H9 (cell line): ENCODE measurements at regions not wholly inside any gene's neighbourhood (a gene's known extent, or its start where the extent isn't known, plus 50 kb on each side); places are given as distances from the start of the nearest gene placed in this dataset.

Source experiments
- DNase-seq: peaks from one replicate; pipeline ENCODE4 v3.0.0-alpha.2; 2017
- H2AFZ ChIP-seq: one replicate; pipeline ENCODE4 v1.6.1; 2013; ENCODE audit warnings: mild to moderate bottlenecking, low read length, control low read depth, moderate library complexity
- H2AK5ac ChIP-seq: 2 replicates; pipeline ENCODE4 v1.6.1; 2013; ENCODE audit warnings: low read length, control low read depth, mixed read lengths; ENCODE audit not compliant: insufficient read length
- H2BK120ac ChIP-seq: one replicate; pipeline ENCODE4 v1.6.1; 2013; ENCODE audit warnings: low read depth, mild to moderate bottlenecking, low read length, control low read depth, inconsistent platforms; ENCODE audit not compliant: poor library complexity, severe bottlenecking
- H2BK12ac ChIP-seq: 2 replicates; pipeline ENCODE4 v1.6.1; 2013; ENCODE audit warnings: low read length, control low read depth, mixed read lengths, low read depth; ENCODE audit not compliant: insufficient read length
- H2BK15ac ChIP-seq: 2 replicates; pipeline ENCODE4 v1.6.1; 2013; ENCODE audit warnings: low read depth, low read length, control low read depth
- H2BK20ac ChIP-seq: one replicate; pipeline ENCODE4 v1.6.1; 2013; ENCODE audit warnings: low read depth, mild to moderate bottlenecking, low read length, control low read depth, inconsistent platforms; ENCODE audit not compliant: poor library complexity, severe bottlenecking
- H2BK5ac ChIP-seq: 2 replicates; pipeline ENCODE4 v1.6.1; 2013; ENCODE audit warnings: low read length, control low read depth, mixed read lengths; ENCODE audit not compliant: insufficient read length
- H3K14ac ChIP-seq: 2 replicates; pipeline ENCODE4 v1.6.1; 2013; ENCODE audit warnings: low read length, control low read depth; ENCODE audit not compliant: insufficient read depth
- H3K18ac ChIP-seq: 2 replicates; pipeline ENCODE4 v1.6.1; 2013; ENCODE audit warnings: low read depth, mild to moderate bottlenecking, mixed read lengths, low read length, control low read depth; ENCODE audit not compliant: insufficient read length
- H3K23ac ChIP-seq: 2 replicates; pipeline ENCODE4 v1.6.1; 2013; ENCODE audit warnings: low read length, control low read depth, mixed read lengths, low read depth; ENCODE audit not compliant: insufficient read length
- H3K23me2 ChIP-seq: 2 replicates; pipeline ENCODE4 v1.6.1; 2013; ENCODE audit warnings: low read depth, mild to moderate bottlenecking, mixed read lengths, low read length, control low read depth; ENCODE audit not compliant: insufficient read length, poor library complexity, severe bottlenecking
- H3K27ac ChIP-seq: 2 replicates; pipeline ENCODE4 v1.5.1; 2013; ENCODE audit warnings: low read length, control low read depth, mixed read lengths, low read depth; ENCODE audit not compliant: insufficient read length
- H3K27me3 ChIP-seq: 2 replicates; pipeline ENCODE4 v1.6.1; 2013; ENCODE audit warnings: low read length, control low read depth, inconsistent platforms; ENCODE audit not compliant: insufficient read depth
- H3K4ac ChIP-seq: 2 replicates; pipeline ENCODE4 v1.6.1; 2013; ENCODE audit warnings: low read depth, mild to moderate bottlenecking, control low read depth, inconsistent platforms, low read length, moderate library complexity
- H3K4me1 ChIP-seq: 2 replicates; pipeline ENCODE4 v1.6.1; 2013; ENCODE audit warnings: low read length, control low read depth, inconsistent platforms; ENCODE audit not compliant: insufficient read depth
- H3K4me2 ChIP-seq: 2 replicates; pipeline ENCODE4 v1.6.1; 2013; ENCODE audit warnings: low read length, control low read depth, mixed read lengths; ENCODE audit not compliant: insufficient read length, insufficient read depth
- H3K56ac ChIP-seq: 2 replicates; pipeline ENCODE4 v1.6.1; 2013; ENCODE audit warnings: low read depth, mild to moderate bottlenecking, mixed read lengths, low read length, control low read depth; ENCODE audit not compliant: insufficient read length
- H3K79me1 ChIP-seq: 2 replicates; pipeline ENCODE4 v1.6.1; 2013; ENCODE audit warnings: low read depth, mild to moderate bottlenecking, moderate library complexity, low read length, control low read depth, inconsistent platforms; ENCODE audit not compliant: insufficient read depth, poor library complexity, severe bottlenecking
- H3K79me2 ChIP-seq: 2 replicates; pipeline ENCODE4 v1.6.1; 2013; ENCODE audit warnings: low read length, control low read depth, inconsistent platforms; ENCODE audit not compliant: insufficient read depth
- H3K9ac ChIP-seq: 2 replicates; pipeline ENCODE4 v1.6.1; 2013; ENCODE audit warnings: low read length, control low read depth, mixed read lengths; ENCODE audit not compliant: insufficient read length; ENCODE audit errors: extremely low read depth
- H3K9me3 ChIP-seq: one replicate; pipeline ENCODE4 v1.6.1; 2013; ENCODE audit warnings: low read depth, low read length, inconsistent platforms; ENCODE audit not compliant: control insufficient read depth
- H3T11ph ChIP-seq: one replicate; pipeline ENCODE4 v1.6.1; 2013; ENCODE audit warnings: mild to moderate bottlenecking, low read length, control low read depth, inconsistent platforms
- H4K20me1 ChIP-seq: one replicate; pipeline ENCODE4 v1.6.1; 2013; ENCODE audit not compliant: control insufficient read depth, insufficient read length, insufficient read depth
- H4K5ac ChIP-seq: 2 replicates; pipeline ENCODE4 v1.6.1; 2013; ENCODE audit warnings: low read depth, mild to moderate bottlenecking, mixed read lengths, low read length, control low read depth; ENCODE audit not compliant: insufficient read length
- H4K8ac ChIP-seq: replicated peaks from 2 replicates; pipeline ENCODE4 v1.6.1; 2013; ENCODE audit warnings: low read length, control low read depth, mixed read lengths, low read depth; ENCODE audit not compliant: insufficient read length
- H4K91ac ChIP-seq: 2 replicates; pipeline ENCODE4 v1.6.1; 2013; ENCODE audit warnings: low read depth, mild to moderate bottlenecking, moderate library complexity, mixed read lengths, low read length, control low read depth; ENCODE audit not compliant: insufficient read length
- H3K27ac Mint-ChIP-seq, 3 experiments: 2 replicates in 2 of 3; 3 replicates in 1 of 3; pipeline ENCODE4 v1.8.0; 2020 to 2021; ENCODE audit warnings: mixed read lengths in 3 of 3, mild to moderate bottlenecking in 1 of 3, moderate library complexity in 1 of 3
- H3K27me3 Mint-ChIP-seq: 2 replicates; pipeline ENCODE4 v1.8.0; 2021; ENCODE audit warnings: low read depth, mild to moderate bottlenecking, moderate library complexity, mixed read lengths
- H3K36me3 Mint-ChIP-seq, 3 experiments: 2 replicates in 2 of 3; 3 replicates in 1 of 3; pipeline ENCODE4 v1.8.0; 2020 to 2021; ENCODE audit warnings: low read depth in 3 of 3, mixed read lengths in 3 of 3; ENCODE audit not compliant: insufficient read depth in 1 of 3
- H3K4me1 Mint-ChIP-seq, 2 experiments: 2 replicates each; pipeline ENCODE4 v1.8.0; 2020; ENCODE audit warnings: mixed read lengths in 2 of 2
- H3K4me3 Mint-ChIP-seq, 2 experiments: 2 replicates in 1 of 2; 3 replicates in 1 of 2; pipeline ENCODE4 v1.8.0; 2020 to 2021; ENCODE audit warnings: mild to moderate bottlenecking in 2 of 2, mixed read lengths in 2 of 2, moderate library complexity in 1 of 2
- H3K9me3 Mint-ChIP-seq, 2 experiments: 2 replicates in 1 of 2; 3 replicates in 1 of 2; pipeline ENCODE4 v1.8.0; 2020; ENCODE audit warnings: mild to moderate bottlenecking in 2 of 2, mixed read lengths in 2 of 2, moderate library complexity in 1 of 2
- CTCF ChIP-seq: fragments of 200-600 bp; sonication (generic); conservative IDR thresholded peaks from 3 replicates; pipeline ENCODE4 v1.8.0; 2021; ENCODE audit warnings: antibody characterized with exemption, mild to moderate bottlenecking
- WGBS: extraction: QIAGEN DNeasy Blood & Tissue Kit; methylation state at CpG from one replicate; pipeline ENCODE4 v1.1.7; 2013; ENCODE audit warnings: missing lambda C conversion rate, low lambda C conversion rate, mixed read lengths; ENCODE audit not compliant: insufficient read length; ENCODE audit errors: extremely low coverage; 5-methylcytosine and 5-hydroxymethylcytosine counted together

DNA sequence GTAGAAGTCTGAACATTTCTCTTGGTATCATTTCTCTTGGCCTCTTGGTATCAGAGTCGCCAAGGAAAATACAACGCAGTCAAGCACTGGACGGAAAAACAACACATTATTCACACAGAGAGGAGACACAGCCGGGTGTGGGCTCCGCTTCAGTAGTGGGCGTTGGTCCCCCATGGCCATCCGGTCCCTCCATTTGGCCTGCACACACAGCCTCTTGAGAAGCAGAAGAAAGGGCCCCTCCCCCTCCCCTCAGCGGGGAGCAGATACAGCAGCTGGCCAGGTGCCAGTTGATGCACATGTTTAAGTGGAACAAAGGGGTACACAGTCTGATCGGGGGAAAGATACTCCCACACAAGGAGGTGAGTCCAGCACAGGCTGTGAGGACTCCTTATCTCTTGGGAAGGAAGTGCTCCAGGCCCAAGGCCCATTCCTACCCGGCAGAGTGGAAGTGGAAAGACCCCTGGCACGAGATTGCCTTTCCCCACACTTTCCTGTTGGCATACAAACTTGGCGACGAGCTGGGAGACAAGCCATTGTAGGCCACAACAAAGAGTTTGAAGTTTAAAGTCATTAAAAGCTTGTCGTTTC is 311.3 kb downstream of the FAM72C start:
- no peak overlapping the region for H3K18ac ChIP-seq
- no peak overlapping the region for H2BK5ac ChIP-seq
- H2BK120ac ChIP-seq, result no peak overlapping the region
- no peak overlapping the region for H3K9ac ChIP-seq
- no peak overlapping the region for H2BK20ac ChIP-seq
- DNase-seq, result no peak
- H3K9me3 Mint-ChIP-seq, result peaks cover 97 to 98% of the 10 kb centered on the region in 2 experiments
- no peak overlapping the region for H4K5ac ChIP-seq
- WGBS, result no CpG with 5 or more reads among the region's 14 CpGs
- peaks cover 14 to 44% (median 41%) of the 10 kb centered on the region in 3 experiments for H3K36me3 Mint-ChIP-seq
- H3K14ac ChIP-seq, result no peak overlapping the region
- H4K91ac ChIP-seq, result no peak overlapping the region
- H2AFZ ChIP-seq, result no peak overlapping the region
- H3K79me1 ChIP-seq, result no peaks in the 10 kb centered on the region
- no peak overlapping the region for H3K4me2 ChIP-seq
- H3K23me2 ChIP-seq, result no peaks in the 10 kb centered on the region
- no peak overlapping the region for H3K56ac ChIP-seq
- H3K4me1 ChIP-seq, result no peaks in the 10 kb centered on the region
- no peak overlapping the region for H2BK12ac ChIP-seq
- no peak overlapping the region for H3K4ac ChIP-seq
- no peaks in the 10 kb centered on the region for H3K27me3 ChIP-seq
- H3K27ac ChIP-seq, result no peak overlapping the region
- H3K4me3 Mint-ChIP-seq, result no peak overlapping the region
- H2AK5ac ChIP-seq, result no peak overlapping the region
- no peak overlapping the region for H2BK15ac ChIP-seq
- no peak overlapping the region for H3K27ac Mint-ChIP-seq
- no peak overlapping the region for H3K23ac ChIP-seq
- H4K20me1 ChIP-seq, result no peaks in the 10 kb centered on the region
- H3T11ph ChIP-seq, result no peak overlapping the region
- no peaks in the 10 kb centered on the region for H3K79me2 ChIP-seq
- H3K9me3 ChIP-seq, result peaks cover 80% of the 10 kb centered on the region
- H3K4me1 Mint-ChIP-seq, result no peaks in the 10 kb centered on the region
- no peak for TF ChIP-seq CTCF
- H3K27me3 Mint-ChIP-seq, result peaks cover 3% of the 10 kb centered on the region; the same call in 1 of the 2 replicates
- no peak overlapping the region for H4K8ac ChIP-seq
